Thyroid gland (tissue), 4 donors: ENCODE measurements at regions not wholly inside any gene's neighbourhood (a gene's known extent, or its start where the extent isn't known, plus 50 kb on each side); places are given as distances from the start of the nearest gene placed in this dataset.

Experiments
- DNase-seq, 2 donors: peaks; one replicate each; pipeline ENCODE4 v3.0.0-alpha.2; 2019
- H3K27ac ChIP-seq, 3 donors: fragments of 200-600 bp; sonication (generic); 1 replicate in 2 of 3; 2 replicates in 1 of 3; pipeline ENCODE4 v1.5.1; 2016 to 2019; ENCODE audit warnings: mild to moderate bottlenecking in 1 of 3, moderate library complexity in 1 of 3
- H3K27me3 ChIP-seq: fragments of 200-600 bp; sonication (generic); one replicate; pipeline ENCODE4 v1.5.1; 2019
- H3K36me3 ChIP-seq, 2 donors: fragments of 200-600 bp; sonication (generic); one replicate each; pipeline ENCODE4 v1.5.1; 2016 to 2019
- H3K4me1 ChIP-seq, 2 donors: fragments of 200-600 bp; sonication (generic); one replicate each; pipeline ENCODE4 v1.5.1; 2017 to 2019
- H3K4me3 ChIP-seq, 3 donors: fragments of 200-600 bp; sonication (generic); replicated peaks in 1 of 3; 1 replicate in 2 of 3; 2 replicates in 1 of 3; pipeline ENCODE4 v1.5.1; 2016; ENCODE audit warnings: mild to moderate bottlenecking in 1 of 3
- H3K9me3 ChIP-seq: fragments of 200-600 bp; sonication (generic); one replicate; pipeline ENCODE4 v1.5.1; 2017
- CTCF ChIP-seq, 6 experiments: fragments of 200-600 bp in 3 of 6; fragments of 450-650 bp in 3 of 6; sonication (generic) in 3 of 6; IDR thresholded peaks; one replicate each; pipeline ENCODE4 v1.5.1; 2016 to 2019; ENCODE audit warnings: antibody characterized with exemption in 6 of 6, mild to moderate bottlenecking in 2 of 6, inconsistent platforms in 1 of 6, moderate library complexity in 1 of 6
- POLR2A ChIP-seq, 2 donors: fragments of 450-650 bp; IDR thresholded peaks; one replicate each; pipeline ENCODE4 v1.6.1; 2017; ENCODE audit warnings: antibody characterized with exemption in 2 of 2, mild to moderate bottlenecking in 2 of 2, moderate library complexity in 1 of 2
- WGBS, 2 donors: methylation state at CpG; one replicate each; pipeline ENCODE4 v1.1.5; 2017; 5-methylcytosine and 5-hydroxymethylcytosine counted together
- intact Hi-C: fragments of 100-400 bp; cut with DNase I; formaldehyde crosslinking; loops from one replicate; pipeline ENCODE4 v1.15.1; 2023

GRCh38 chr15:94925680-94926079 lies 694.3 kb downstream of the MCTP2 start:
- intact Hi-C loops: no loop called here
- DNase-seq: no peak
- Histone ChIP-seq H3K27ac (no peak overlapping the region), H3K36me3 (no peaks in the 10 kb centered on the region), H3K9me3 (no peaks in the 10 kb centered on the region), H3K27me3 (no peaks in the 10 kb centered on the region), H3K4me3 (no peak overlapping the region), H3K4me1 (no peaks in the 10 kb centered on the region)
- TF ChIP-seq CTCF (IDR thresholded peaks at IDR 0.05) (no peak), POLR2A (IDR thresholded peaks at IDR 0.05) (no peak)
- 87 to 96% methylated on average over 3 of the region's 3 CpGs for WGBS, 2 donors

GRCh38 chr15:94927003-94927402 lies 695.6 kb downstream of the MCTP2 start:
- Histone ChIP-seq H3K4me3 (no peak overlapping the region), H3K4me1 (no peaks in the 10 kb centered on the region), H3K36me3 (no peaks in the 10 kb centered on the region), H3K9me3 (no peaks in the 10 kb centered on the region), H3K27me3 (no peaks in the 10 kb centered on the region), H3K27ac (no peak overlapping the region)
- TF ChIP-seq POLR2A (IDR thresholded peaks at IDR 0.05) (no peak), CTCF (IDR thresholded peaks at IDR 0.05) (no peak)
- intact Hi-C loops: no loop called here
- WGBS, 2 donors: 80 to 88% methylated on average over 3 of the region's 3 CpGs
- no peak for DNase-seq

GRCh38 chr15:94929282-94929681 lies 697.9 kb downstream of the MCTP2 start:
- Histone ChIP-seq H3K4me3 (no peak overlapping the region), H3K27ac (no peak overlapping the region), H3K36me3 (no peaks in the 10 kb centered on the region), H3K9me3 (no peaks in the 10 kb centered on the region), H3K27me3 (no peaks in the 10 kb centered on the region), H3K4me1 (no peaks in the 10 kb centered on the region)
- intact Hi-C loops: no loop called here
- DNase-seq: no peak
- 66 to 70% methylated on average over 3 of the region's 3 CpGs for WGBS, 2 donors
- TF ChIP-seq POLR2A (IDR thresholded peaks at IDR 0.05) (no peak), CTCF (IDR thresholded peaks at IDR 0.05) (no peak)

GRCh38 chr15:94930441-94930840 lies 699.1 kb downstream of the MCTP2 start:
- no peaks in the 10 kb centered on the region for H3K27me3 ChIP-seq
- intact Hi-C loops: no loop called here
- no peak for TF ChIP-seq CTCF (IDR thresholded peaks at IDR 0.05)
- TF ChIP-seq POLR2A (IDR thresholded peaks at IDR 0.05): no peak
- no peaks in the 10 kb centered on the region for H3K36me3 ChIP-seq
- H3K4me3 ChIP-seq: no peak overlapping the region
- 61% methylated on average over 4 of the region's 4 CpGs for WGBS, 2 donors
- no peak overlapping the region for H3K27ac ChIP-seq
- H3K4me1 ChIP-seq: no peaks in the 10 kb centered on the region
- DNase-seq: no peak
- H3K9me3 ChIP-seq: no peaks in the 10 kb centered on the region

GRCh38 chr15:94930960-94931359 lies 699.6 kb downstream of the MCTP2 start:
- Histone ChIP-seq H3K27me3 (no peaks in the 10 kb centered on the region), H3K4me3 (no peak overlapping the region), H3K9me3 (no peaks in the 10 kb centered on the region), H3K36me3 (no peaks in the 10 kb centered on the region), H3K27ac (no peak overlapping the region), H3K4me1 (no peaks in the 10 kb centered on the region)
- WGBS, 2 donors: 72 to 73% methylated on average over 4 of the region's 4 CpGs
- TF ChIP-seq CTCF (IDR thresholded peaks at IDR 0.05) (no peak), POLR2A (IDR thresholded peaks at IDR 0.05) (no peak)
- no peak for DNase-seq
- intact Hi-C loops: no loop called here
